AG04449 (cell line): ENCODE measurements at regions not wholly inside any gene's neighbourhood (a gene's known extent, or its start where the extent isn't known, plus 50 kb on each side); places are given as distances from the start of the nearest gene placed in this dataset.

Source experiments
- CTCF ChIA-PET: fragments of 350-600 bp; formaldehyde crosslinking; extraction: SDS; loops from one replicate; lab custom pipeline; 2021; ENCODE audit warnings: antibody characterized with exemption; lab: Yijun Ruan, JAX
- POLR2A ChIA-PET: fragments of 400-600, 350-600 bp; formaldehyde crosslinking; extraction: SDS; loops from one replicate; lab custom pipeline; 2020; ENCODE audit warnings: antibody characterized with exemption, inconsistent platforms; lab: Yijun Ruan, JAX
- DNase-seq: peaks from one replicate; pipeline ENCODE4 v3.0.0-alpha.2; 2010; ENCODE audit warnings: low read depth, low spot score
- H3K4me3 ChIP-seq: 2 replicates; pipeline ENCODE4 v1.5.1; 2011; ENCODE audit warnings: low read depth, mild to moderate bottlenecking, control low read depth, low read length
- TF ChIP-seq, protein P1 (sequence below): IDR thresholded peaks from one replicate; pipeline ENCODE4 v1.5.1; 2011; ENCODE audit warnings: mild to moderate bottlenecking, moderate library complexity, low read length, control low read depth, inconsistent platforms; ENCODE audit not compliant: insufficient read depth; ENCODE audit errors: missing control alignments

DNA sequence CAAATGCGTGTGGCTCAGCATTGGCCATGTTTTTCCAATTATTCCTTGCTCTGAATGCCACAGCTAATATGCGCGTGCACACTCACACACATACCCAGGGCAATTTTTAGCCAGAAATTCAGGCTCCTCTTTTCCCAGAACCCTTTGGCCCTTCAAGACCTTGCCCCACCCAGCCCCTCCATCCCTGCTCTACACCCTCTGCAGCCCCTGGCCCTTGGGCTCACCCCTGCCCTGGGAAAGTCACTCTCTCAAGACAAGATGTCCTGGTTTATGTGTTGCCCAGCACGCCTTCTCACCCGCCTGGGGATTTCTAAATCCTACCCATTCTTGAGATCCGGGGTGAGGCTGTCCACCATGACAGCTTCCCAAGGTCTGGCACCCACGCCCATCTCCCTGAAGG lies 319.7 kb downstream of the CYP26B1 start:
- no peak overlapping the region for H3K4me3 ChIP-seq
- DNase-seq, result no peak
- ChIA-PET CTCF (interaction anchor here (0.9 to 5.6 kb wide), 5 partner anchors 23 to 322 kb away, joined by 3 to 37 read pairs (median 4); no protein-coding TSS in a partner anchor), POLR2A (no interaction called here)
- TF ChIP-seq, protein P1, sequence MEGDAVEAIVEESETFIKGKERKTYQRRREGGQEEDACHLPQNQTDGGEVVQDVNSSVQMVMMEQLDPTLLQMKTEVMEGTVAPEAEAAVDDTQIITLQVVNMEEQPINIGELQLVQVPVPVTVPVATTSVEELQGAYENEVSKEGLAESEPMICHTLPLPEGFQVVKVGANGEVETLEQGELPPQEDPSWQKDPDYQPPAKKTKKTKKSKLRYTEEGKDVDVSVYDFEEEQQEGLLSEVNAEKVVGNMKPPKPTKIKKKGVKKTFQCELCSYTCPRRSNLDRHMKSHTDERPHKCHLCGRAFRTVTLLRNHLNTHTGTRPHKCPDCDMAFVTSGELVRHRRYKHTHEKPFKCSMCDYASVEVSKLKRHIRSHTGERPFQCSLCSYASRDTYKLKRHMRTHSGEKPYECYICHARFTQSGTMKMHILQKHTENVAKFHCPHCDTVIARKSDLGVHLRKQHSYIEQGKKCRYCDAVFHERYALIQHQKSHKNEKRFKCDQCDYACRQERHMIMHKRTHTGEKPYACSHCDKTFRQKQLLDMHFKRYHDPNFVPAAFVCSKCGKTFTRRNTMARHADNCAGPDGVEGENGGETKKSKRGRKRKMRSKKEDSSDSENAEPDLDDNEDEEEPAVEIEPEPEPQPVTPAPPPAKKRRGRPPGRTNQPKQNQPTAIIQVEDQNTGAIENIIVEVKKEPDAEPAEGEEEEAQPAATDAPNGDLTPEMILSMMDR, result no peak

DNA sequence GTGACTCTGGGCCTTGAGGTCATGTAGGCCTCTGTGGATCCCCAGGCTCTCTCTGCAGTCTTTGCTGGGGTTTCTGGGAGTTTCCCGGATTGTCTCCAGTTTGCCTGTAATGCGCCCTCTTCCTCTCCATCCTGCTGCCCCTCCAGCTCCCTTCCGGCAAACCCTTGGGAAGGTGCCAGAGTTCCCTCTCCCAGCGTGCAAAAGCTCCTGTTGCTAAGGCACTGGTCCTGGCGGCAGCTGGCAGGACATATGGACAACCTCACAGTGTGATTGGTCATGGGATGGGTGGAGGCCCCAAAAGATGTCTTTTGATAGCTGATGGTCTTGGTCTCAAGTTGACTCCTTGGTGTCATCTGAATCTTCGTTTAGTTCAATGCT lies 320.1 kb downstream of the CYP26B1 start:
- ChIA-PET CTCF (interaction anchor here (0.9 to 5.6 kb wide), 5 partner anchors 22 to 323 kb away, joined by 3 to 37 read pairs (median 4); no protein-coding TSS in a partner anchor), POLR2A (no interaction called here)
- TF ChIP-seq, protein P1, result no peak
- DNase-seq, result no peak
- H3K4me3 ChIP-seq, result no peak overlapping the region

DNA sequence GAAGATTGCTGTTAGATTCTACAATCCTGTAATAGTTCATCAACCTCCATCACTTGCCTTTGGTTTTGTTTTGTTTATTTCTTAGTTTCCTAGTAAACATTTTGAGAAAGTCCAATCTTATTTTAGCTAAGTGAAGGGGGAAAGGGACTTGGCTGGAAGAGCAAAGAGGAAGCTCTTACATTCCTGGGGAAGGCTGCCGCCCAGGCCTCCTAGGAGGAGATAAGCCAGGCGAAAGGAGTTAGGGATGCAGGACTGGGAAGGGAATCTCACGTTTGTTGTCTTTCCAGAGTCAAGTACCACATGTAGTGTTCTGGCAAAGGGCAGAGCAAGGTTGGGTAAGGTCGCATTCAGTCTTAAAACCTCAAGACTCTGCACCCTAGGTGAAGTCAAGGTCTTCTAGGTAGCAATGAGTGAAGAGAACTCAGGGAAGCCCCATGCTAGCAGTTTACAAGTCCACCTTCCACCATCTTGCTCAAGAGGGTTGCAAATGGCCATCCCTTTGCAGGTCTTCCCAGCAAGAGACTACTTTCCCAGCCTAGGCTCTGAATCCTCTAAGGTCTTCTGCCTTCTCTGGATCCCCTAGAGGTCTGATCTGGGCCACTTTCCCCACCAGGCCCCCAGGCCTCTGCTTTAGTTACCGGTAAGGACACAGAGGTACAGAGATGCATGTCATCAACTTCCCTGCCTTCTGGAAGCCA lies 320.7 kb downstream of the CYP26B1 start:
- no peak for DNase-seq
- H3K4me3 ChIP-seq, result no peak overlapping the region
- POLR2A ChIA-PET, result no interaction called here
- CTCF ChIA-PET, result interaction anchor here (1.0 to 1.9 kb wide), 4 partner anchors 25 to 323 kb away, joined by 3 to 7 read pairs (median 4); no protein-coding TSS in a partner anchor
- TF ChIP-seq, protein P1, result no peak

DNA sequence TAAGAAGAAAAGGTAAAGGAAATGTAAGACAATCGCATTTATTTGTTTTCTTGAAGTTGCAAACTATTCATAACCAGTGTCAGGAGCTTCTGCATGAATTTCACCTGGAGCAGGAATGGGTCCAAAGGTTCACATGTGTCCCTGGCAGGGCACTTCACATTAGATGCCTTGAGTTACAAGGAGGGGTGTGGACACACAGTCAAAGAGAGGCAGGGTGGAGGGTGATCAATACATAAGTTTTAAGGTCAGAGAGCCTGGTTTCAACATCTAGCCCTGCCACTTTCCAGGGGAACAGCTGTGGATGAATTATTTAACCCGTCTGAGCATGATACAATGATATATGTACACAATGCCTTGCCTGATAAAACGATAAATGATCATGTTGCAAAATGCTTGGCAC lies 321.4 kb downstream of the CYP26B1 start:
- no peak overlapping the region for H3K4me3 ChIP-seq
- POLR2A ChIA-PET, result no interaction called here
- CTCF ChIA-PET, result interaction anchor here (1.2 to 1.9 kb wide), 2 partner anchors 24 to 28 kb away, joined by 4 to 7 read pairs; no protein-coding TSS in a partner anchor
- no peak for DNase-seq
- TF ChIP-seq, protein P1, result no peak

DNA sequence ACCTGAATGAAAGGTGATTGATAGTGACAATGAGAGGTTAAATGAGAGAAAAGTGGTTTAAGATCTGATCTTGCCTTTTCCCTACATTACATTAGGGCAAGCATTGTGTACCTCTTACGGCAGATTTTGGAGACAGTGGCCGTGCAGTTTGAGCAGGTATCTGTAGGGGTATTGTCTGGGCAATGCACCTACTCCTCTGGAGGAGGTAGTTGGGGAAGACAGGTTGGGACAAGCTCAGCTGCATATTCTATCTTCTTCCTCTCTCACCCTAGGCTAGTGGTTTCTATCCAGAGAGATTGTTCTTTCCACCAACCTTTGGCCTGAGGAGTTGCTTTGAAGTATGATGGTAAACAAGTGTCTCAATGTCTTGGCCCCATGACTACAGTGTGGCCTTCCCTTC lies 323.2 kb downstream of the CYP26B1 start:
- TF ChIP-seq, protein P1, result no peak
- ChIA-PET POLR2A (no interaction called here), CTCF (interaction anchor here (1.4 to 2.3 kb wide), 3 partner anchors 26 to 325 kb away, joined by 3 to 7 read pairs (median 6); no protein-coding TSS in a partner anchor)
- no peak for DNase-seq
- no peak overlapping the region for H3K4me3 ChIP-seq

DNA sequence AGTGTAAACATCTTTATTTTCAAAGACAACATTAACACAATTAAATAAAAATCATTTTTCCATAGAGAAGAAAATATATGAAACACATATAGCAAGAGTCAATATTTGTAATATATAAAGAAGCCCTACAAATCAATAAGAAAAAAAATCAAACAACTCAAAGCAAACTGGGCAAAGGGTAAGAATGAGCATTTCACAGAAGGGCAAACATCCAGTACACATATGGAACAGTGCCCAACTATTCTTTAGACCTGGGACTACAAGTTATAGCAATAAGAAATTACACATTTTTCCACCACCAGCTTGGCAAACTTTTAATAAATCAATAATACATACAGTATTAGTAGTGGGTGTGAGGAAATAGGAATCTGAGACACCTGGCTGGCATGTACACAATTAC lies 324.1 kb downstream of the CYP26B1 start:
- CTCF ChIA-PET, result interaction anchor here (2.3 kb wide), 1 partner anchor 326 kb away, joined by 7 read pairs; no protein-coding TSS in a partner anchor
- TF ChIP-seq, protein P1, result no peak
- POLR2A ChIA-PET, result no interaction called here
- no peak for DNase-seq
- H3K4me3 ChIP-seq, result no peak overlapping the region
